Body of pancreas (tissue), 4 donors: ENCODE measurements at regions not wholly inside any gene's neighbourhood (a gene's known extent, or its start where the extent isn't known, plus 50 kb on each side); places are given as distances from the start of the nearest gene placed in this dataset.

Source experiments
- ATAC-seq: fragments of 150-250 bp; one replicate; pipeline ENCODE4 v1.9.1; 2016
- DNase-seq, 4 donors: peaks; one replicate each; pipeline ENCODE4 v3.0.0-alpha.2; 2019
- H3K27ac ChIP-seq, 4 donors: fragments of 200-600 bp; sonication (generic); 1 replicate in 3 of 4; 2 replicates in 1 of 4; pipeline versions ENCODE4 v1.5.1 to v1.6.1; 2016 to 2019; ENCODE audit warnings: mild to moderate bottlenecking in 1 of 4, mixed read lengths in 1 of 4, moderate library complexity in 1 of 4
- H3K27me3 ChIP-seq, 2 donors: fragments of 200-600 bp; sonication (generic); one replicate each; pipeline ENCODE4 v1.6.0; 2016; ENCODE audit warnings: mild to moderate bottlenecking in 1 of 2
- H3K36me3 ChIP-seq, 2 donors: fragments of 200-600 bp; sonication (generic); replicated peaks in 1 of 2; 2 replicates each; pipeline ENCODE4 v1.5.1; 2016; ENCODE audit warnings: low read depth in 2 of 2; ENCODE audit not compliant: insufficient read depth in 1 of 2
- H3K4me1 ChIP-seq: fragments of 200-600 bp; sonication (generic); one replicate; pipeline ENCODE4 v1.6.0; 2016
- H3K4me3 ChIP-seq, 2 donors: fragments of 200-600 bp; sonication (generic); 1 replicate in 1 of 2; 2 replicates in 1 of 2; pipeline ENCODE4 v1.5.1; 2016 to 2019
- H3K9me3 ChIP-seq, 3 donors: fragments of 200-600 bp; sonication (generic); 1 replicate in 2 of 3; 2 replicates in 1 of 3; pipeline ENCODE4 v1.5.1; 2016
- CTCF ChIP-seq, 7 experiments: fragments of 450-650 bp in 4 of 7; fragments of 200-600 bp in 3 of 7; sonication (generic) in 3 of 7; IDR thresholded peaks; one replicate each; pipeline ENCODE4 v1.5.1; 2016 to 2019; ENCODE audit warnings: antibody characterized with exemption in 7 of 7
- POLR2A ChIP-seq, 3 donors: fragments of 450-650 bp; IDR thresholded peaks; one replicate each; pipeline ENCODE4 v1.6.1; 2016; ENCODE audit warnings: antibody characterized with exemption in 3 of 3, mild to moderate bottlenecking in 2 of 3
- WGBS, 2 donors: methylation state at CpG; one replicate each; pipeline ENCODE4 v1.1.5; 2017; 5-methylcytosine and 5-hydroxymethylcytosine counted together
- intact Hi-C: fragments of 100-400 bp; cut with DNase I; formaldehyde crosslinking; loops from one replicate; pipeline ENCODE4 v1.15.1; 2023

- peak overlapping the region in 1 of 4 donors; percentile 31 for H3K27ac ChIP-seq
- H3K36me3 ChIP-seq: no peaks in the 10 kb centered on the region
- intact Hi-C loops: no loop called here
- no peaks in the 10 kb centered on the region for H3K27me3 ChIP-seq
- no peak overlapping the region for H3K4me3 ChIP-seq
- DNase-seq (no peak), ATAC-seq (no peak)
- WGBS, 2 donors: 92 to 93% methylated on average over 3 of the region's 3 CpGs
- TF ChIP-seq POLR2A (IDR thresholded peaks at IDR 0.05) (no peak), CTCF (IDR thresholded peaks at IDR 0.05) (no peak)
- H3K4me1 ChIP-seq: peaks cover 22% of the 10 kb centered on the region
- H3K9me3 ChIP-seq: no peaks in the 10 kb centered on the region
These were observed 184.4 kb upstream of the LPP start for GRCh38 chr3:187969581-187969950.

- no peak for ATAC-seq
- no peaks in the 10 kb centered on the region for H3K27me3 ChIP-seq
These were observed 183.9 kb upstream of the LPP start for GRCh38 chr3:187970106-187970505.

GRCh38 chr3:187971629-187972028, 182.3 kb upstream of the LPP start:
- Histone ChIP-seq H3K27me3 (no peaks in the 10 kb centered on the region), H3K9me3 (no peaks in the 10 kb centered on the region), H3K36me3 (no peaks in the 10 kb centered on the region), H3K4me3 (no peak overlapping the region), H3K27ac (no peak overlapping the region), H3K4me1 (peaks cover 23% of the 10 kb centered on the region)
- intact Hi-C loops: no loop called here
- no peak for DNase-seq
- ATAC-seq: no peak
- TF ChIP-seq POLR2A (IDR thresholded peaks at IDR 0.05) (no peak), CTCF (IDR thresholded peaks at IDR 0.05) (no peak)
- 83 to 84% methylated on average over 4 of the region's 4 CpGs for WGBS, 2 donors

More at GRCh38 chr3:187970106-187970505, 183.9 kb upstream of the LPP start:
- Histone ChIP-seq H3K36me3 (no peaks in the 10 kb centered on the region), H3K9me3 (no peaks in the 10 kb centered on the region), H3K4me3 (no peak overlapping the region), H3K4me1 (peaks cover 26% of the 10 kb centered on the region), H3K27ac (no peak overlapping the region)
- intact Hi-C loops: no loop called here
- no peak for TF ChIP-seq POLR2A (IDR thresholded peaks at IDR 0.05)
- TF ChIP-seq CTCF (IDR thresholded peaks at IDR 0.05): no peak
- no peak for DNase-seq

GRCh38 chr3:187972454-187972853, 181.5 kb upstream of the LPP start:
- Histone ChIP-seq H3K27me3 (no peaks in the 10 kb centered on the region), H3K4me3 (no peak overlapping the region), H3K27ac (no peak overlapping the region), H3K4me1 (peaks cover 18% of the 10 kb centered on the region), H3K36me3 (no peaks in the 10 kb centered on the region), H3K9me3 (no peaks in the 10 kb centered on the region)
- DNase-seq: no peak
- ATAC-seq: no peak
- TF ChIP-seq POLR2A (IDR thresholded peaks at IDR 0.05): no peak
- TF ChIP-seq CTCF (IDR thresholded peaks at IDR 0.05): no peak
- intact Hi-C loops: no loop called here
- 59 to 80% methylated on average over 3 of the region's 3 CpGs for WGBS, 2 donors

- no peak for DNase-seq
- Histone ChIP-seq H3K9me3 (no peaks in the 10 kb centered on the region), H3K4me1 (peaks cover 9% of the 10 kb centered on the region), H3K27me3 (no peaks in the 10 kb centered on the region), H3K4me3 (no peak overlapping the region), H3K27ac (no peak overlapping the region), H3K36me3 (no peaks in the 10 kb centered on the region)
- intact Hi-C loops: no loop called here
- WGBS, 2 donors: 72 to 77% methylated on average over 9 of the region's 9 CpGs
- no peak for ATAC-seq
- TF ChIP-seq POLR2A (IDR thresholded peaks at IDR 0.05): no peak
These were observed 179.7 kb upstream of the LPP start for GRCh38 chr3:187973977-187974870.
